Retinal pigment epithelial cell (primary cell): ENCODE measurements at regions not wholly inside any gene's neighbourhood (a gene's known extent, or its start where the extent isn't known, plus 50 kb on each side); places are given as distances from the start of the nearest gene placed in this dataset.

Experiments
- DNase-seq: peaks from one replicate; pipeline ENCODE4 v3.0.0-alpha.2; 2010; ENCODE audit warnings: low read depth
- H3K4me3 ChIP-seq: 2 replicates; pipeline ENCODE4 v1.5.1; 2011; ENCODE audit warnings: mild to moderate bottlenecking, low read length, control low read depth, moderate library complexity
- CTCF ChIP-seq: conservative IDR thresholded peaks from 2 replicates; pipeline ENCODE4 v1.5.1; 2011; ENCODE audit warnings: low read depth, low read length, control low read depth, inconsistent platforms

GRCh38 chr10:110366635-110367034 is 61.9 kb upstream of the SMNDC1 start:
- no peak for TF ChIP-seq CTCF
- no peak overlapping the region for H3K4me3 ChIP-seq
- no peak for DNase-seq

- no peak for DNase-seq
- H3K4me3 ChIP-seq: no peak overlapping the region
- TF ChIP-seq CTCF: no peak
Measured at GRCh38 chr10:110368002-110368401, 63.3 kb upstream of the SMNDC1 start.

- no peak for TF ChIP-seq CTCF
- no peak for DNase-seq
- H3K4me3 ChIP-seq: no peak overlapping the region
Measured at GRCh38 chr10:110368556-110368955, 63.8 kb upstream of the SMNDC1 start.

- no peak overlapping the region for H3K4me3 ChIP-seq
- TF ChIP-seq CTCF: no peak
- DNase-seq: no peak
Measured at GRCh38 chr10:110370006-110370405, 65.3 kb upstream of the SMNDC1 start.

GRCh38 chr10:110372656-110373055 is 67.9 kb upstream of the SMNDC1 start:
- DNase-seq: no peak
- no peak for TF ChIP-seq CTCF
- no peak overlapping the region for H3K4me3 ChIP-seq

- no peak for DNase-seq
- no peak for TF ChIP-seq CTCF
- H3K4me3 ChIP-seq: no peak overlapping the region
Measured at GRCh38 chr10:110373059-110373458, 68.3 kb upstream of the SMNDC1 start.

GRCh38 chr10:110373857-110374654 is 69.3 kb upstream of the SMNDC1 start:
- H3K4me3 ChIP-seq: no peak overlapping the region
- no peak for TF ChIP-seq CTCF
- no peak for DNase-seq
